HG03571 (cell line): ENCODE measurements at regions not wholly inside any gene's neighbourhood (a gene's known extent, or its start where the extent isn't known, plus 50 kb on each side); places are given as distances from the start of the nearest gene placed in this dataset.

ENCODE experiments used
- ATAC-seq: cut with Tn5 transposase; IDR thresholded peaks from one replicate; pipeline ENCODE4 v1.9.1; 2021; ENCODE audit not compliant: unreplicated experiment

GRCh38 chr4:178255172-178255571 lies 812.9 kb upstream of the AGA start:
- no peak for ATAC-seq

- no peak for ATAC-seq
These were observed 816.4 kb upstream of the AGA start for GRCh38 chr4:178258603-178259002.

- ATAC-seq = no peak
These were observed 817.3 kb upstream of the AGA start for GRCh38 chr4:178259566-178259965.

- no peak for ATAC-seq
These were observed 821.8 kb upstream of the AGA start for GRCh38 chr4:178264001-178264400.

- no peak for ATAC-seq
These were observed 829.1 kb upstream of the AGA start for GRCh38 chr4:178271386-178271785.

GRCh38 chr4:178273168-178273567 lies 830.9 kb upstream of the AGA start:
- no peak for ATAC-seq

- ATAC-seq = no peak
These were observed 833.6 kb upstream of the AGA start for GRCh38 chr4:178275671-178276360.

- no peak for ATAC-seq
These were observed 838.1 kb upstream of the AGA start for GRCh38 chr4:178280362-178280761.

GRCh38 chr4:178288462-178288861 lies 846.2 kb upstream of the AGA start:
- ATAC-seq = no peak

- ATAC-seq = no peak
These were observed 851.4 kb upstream of the AGA start for GRCh38 chr4:178293601-178294000.

GRCh38 chr4:178296669-178297068 lies 854.4 kb upstream of the AGA start:
- no peak for ATAC-seq

- no peak for ATAC-seq
These were observed 864.3 kb upstream of the AGA start for GRCh38 chr4:178306565-178306964.

- ATAC-seq = no peak
These were observed 867.7 kb upstream of the AGA start for GRCh38 chr4:178309890-178310289.

- ATAC-seq = no peak
These were observed 869.8 kb upstream of the AGA start for GRCh38 chr4:178311997-178312396.

- no peak for ATAC-seq
These were observed 872.0 kb upstream of the AGA start for GRCh38 chr4:178314287-178314686.

GRCh38 chr4:178316211-178316610 lies 874.0 kb upstream of the AGA start:
- ATAC-seq = no peak

- ATAC-seq = no peak
These were observed 877.8 kb upstream of the AGA start for GRCh38 chr4:178320003-178320402.

- ATAC-seq = no peak
These were observed 880.4 kb upstream of the AGA start for GRCh38 chr4:178322524-178323183.

- ATAC-seq = no peak
These were observed 887.1 kb upstream of the AGA start for GRCh38 chr4:178329226-178329872.

- no peak for ATAC-seq
These were observed 891.1 kb upstream of the AGA start for GRCh38 chr4:178333355-178333754.

- ATAC-seq = no peak
These were observed 897.5 kb upstream of the AGA start for GRCh38 chr4:178339769-178340168.

- ATAC-seq = no peak
These were observed 898.2 kb upstream of the AGA start for GRCh38 chr4:178340468-178340867.
